ENCODE measurements at regions not wholly inside any gene's neighbourhood (a gene's known extent, or its start where the extent isn't known, plus 50 kb on each side); places are given as distances from the start of the nearest gene placed in this dataset.
"Not testable (repeated sequence)": the region's sequence is repeated elsewhere in the genome, so short reads cannot be mapped to it uniquely, and the experiment has no call there.

DNA sequence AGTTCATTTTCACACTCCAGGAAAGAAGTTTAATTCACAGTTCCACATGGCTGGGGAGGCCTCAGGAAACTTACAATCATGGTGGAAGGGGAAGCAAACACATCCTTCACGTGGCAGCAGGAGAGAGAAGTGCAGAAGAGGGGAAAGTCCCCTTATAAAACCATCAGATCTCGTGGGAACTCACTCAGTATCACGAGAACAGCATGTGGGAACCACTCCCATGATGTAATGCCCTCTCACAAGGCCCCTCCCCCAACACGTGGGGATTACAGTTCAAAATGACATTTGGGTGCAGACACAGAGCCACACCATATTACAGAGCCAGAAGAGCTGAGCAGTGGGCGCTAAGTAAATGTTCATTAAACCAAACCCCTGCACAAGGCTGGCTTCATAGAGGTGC is 126.0 kb downstream of the POTEH start:
- TF ChIP-seq, protein P1, sequence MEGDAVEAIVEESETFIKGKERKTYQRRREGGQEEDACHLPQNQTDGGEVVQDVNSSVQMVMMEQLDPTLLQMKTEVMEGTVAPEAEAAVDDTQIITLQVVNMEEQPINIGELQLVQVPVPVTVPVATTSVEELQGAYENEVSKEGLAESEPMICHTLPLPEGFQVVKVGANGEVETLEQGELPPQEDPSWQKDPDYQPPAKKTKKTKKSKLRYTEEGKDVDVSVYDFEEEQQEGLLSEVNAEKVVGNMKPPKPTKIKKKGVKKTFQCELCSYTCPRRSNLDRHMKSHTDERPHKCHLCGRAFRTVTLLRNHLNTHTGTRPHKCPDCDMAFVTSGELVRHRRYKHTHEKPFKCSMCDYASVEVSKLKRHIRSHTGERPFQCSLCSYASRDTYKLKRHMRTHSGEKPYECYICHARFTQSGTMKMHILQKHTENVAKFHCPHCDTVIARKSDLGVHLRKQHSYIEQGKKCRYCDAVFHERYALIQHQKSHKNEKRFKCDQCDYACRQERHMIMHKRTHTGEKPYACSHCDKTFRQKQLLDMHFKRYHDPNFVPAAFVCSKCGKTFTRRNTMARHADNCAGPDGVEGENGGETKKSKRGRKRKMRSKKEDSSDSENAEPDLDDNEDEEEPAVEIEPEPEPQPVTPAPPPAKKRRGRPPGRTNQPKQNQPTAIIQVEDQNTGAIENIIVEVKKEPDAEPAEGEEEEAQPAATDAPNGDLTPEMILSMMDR (IDR thresholded peaks at IDR 0.05; ENCODE audit: poor library complexity) = not testable (repeated sequence)
- TF ChIP-seq EZH2 (IDR thresholded peaks at IDR 0.05; ENCODE audit: borderline replicate concordance) = not testable (repeated sequence)

Measured in hepatocyte (in vitro differentiated cells).